ENCODE measurements at regions not wholly inside any gene's neighbourhood (a gene's known extent, or its start where the extent isn't known, plus 50 kb on each side); places are given as distances from the start of the nearest gene placed in this dataset.
"Not testable (repeated sequence)": the region's sequence is repeated elsewhere in the genome, so short reads cannot be mapped to it uniquely, and the experiment has no call there.

DNA sequence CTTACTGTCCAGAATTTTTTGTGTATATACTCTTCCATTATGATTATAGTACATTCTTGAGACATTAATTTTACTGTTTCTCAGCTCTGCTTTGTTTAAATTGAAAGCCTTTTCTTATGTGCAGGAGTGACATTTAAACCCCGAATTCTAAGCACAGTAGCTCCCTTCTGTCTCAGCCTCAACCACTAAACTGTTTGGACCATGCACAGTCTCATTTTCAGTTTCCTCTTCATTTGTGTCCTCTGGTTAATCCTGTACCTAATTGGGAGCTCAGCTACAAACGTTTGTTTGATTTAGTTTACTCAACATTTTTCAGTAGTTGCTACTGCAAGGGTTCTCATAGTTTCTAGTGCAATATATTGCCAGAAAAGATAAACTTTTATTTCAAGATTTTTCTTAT is 206.3 kb downstream of the SLITRK5 start:
- no peak for DNase-seq (ENCODE audit: low read depth)

DNA sequence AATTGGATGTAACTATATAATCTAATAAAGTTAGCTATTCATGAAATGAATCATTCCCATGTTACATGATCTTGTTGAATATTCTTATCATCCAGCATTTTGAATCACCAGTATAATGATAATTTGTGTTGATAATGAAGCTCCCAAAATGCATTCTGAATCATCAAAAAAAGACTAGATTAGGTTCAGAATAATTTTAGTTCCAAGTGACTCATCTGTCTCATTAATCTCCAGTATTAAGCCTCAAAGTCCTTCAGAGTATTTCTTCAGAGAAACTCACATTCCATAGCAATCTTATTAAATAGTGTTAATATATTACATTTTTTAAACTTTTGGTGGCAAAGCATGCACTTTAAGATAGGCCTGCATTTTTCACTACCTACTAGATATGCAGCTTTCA is 207.5 kb downstream of the SLITRK5 start:
- no peak for DNase-seq (ENCODE audit: low read depth)

DNA sequence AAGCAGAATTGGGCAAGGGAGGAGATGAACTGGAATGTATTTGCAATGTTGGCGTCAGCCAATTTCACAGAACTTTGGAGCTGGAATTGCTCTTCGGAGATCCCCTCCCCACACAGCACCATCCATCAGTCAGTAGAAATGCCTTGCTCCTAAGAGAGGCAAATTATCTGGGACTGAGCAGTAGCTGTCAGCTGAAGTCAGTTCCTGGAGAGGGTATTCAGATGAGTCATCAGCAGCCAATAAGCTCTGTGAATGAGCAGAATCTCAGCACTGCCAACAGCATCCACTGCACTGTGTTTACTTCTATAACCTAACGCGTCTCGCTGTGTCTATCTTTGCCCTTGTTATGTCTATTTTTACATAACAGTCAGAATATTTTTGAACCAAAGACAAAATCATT is 213.7 kb downstream of the SLITRK5 start:
- no peak for DNase-seq (ENCODE audit: low read depth)

DNA sequence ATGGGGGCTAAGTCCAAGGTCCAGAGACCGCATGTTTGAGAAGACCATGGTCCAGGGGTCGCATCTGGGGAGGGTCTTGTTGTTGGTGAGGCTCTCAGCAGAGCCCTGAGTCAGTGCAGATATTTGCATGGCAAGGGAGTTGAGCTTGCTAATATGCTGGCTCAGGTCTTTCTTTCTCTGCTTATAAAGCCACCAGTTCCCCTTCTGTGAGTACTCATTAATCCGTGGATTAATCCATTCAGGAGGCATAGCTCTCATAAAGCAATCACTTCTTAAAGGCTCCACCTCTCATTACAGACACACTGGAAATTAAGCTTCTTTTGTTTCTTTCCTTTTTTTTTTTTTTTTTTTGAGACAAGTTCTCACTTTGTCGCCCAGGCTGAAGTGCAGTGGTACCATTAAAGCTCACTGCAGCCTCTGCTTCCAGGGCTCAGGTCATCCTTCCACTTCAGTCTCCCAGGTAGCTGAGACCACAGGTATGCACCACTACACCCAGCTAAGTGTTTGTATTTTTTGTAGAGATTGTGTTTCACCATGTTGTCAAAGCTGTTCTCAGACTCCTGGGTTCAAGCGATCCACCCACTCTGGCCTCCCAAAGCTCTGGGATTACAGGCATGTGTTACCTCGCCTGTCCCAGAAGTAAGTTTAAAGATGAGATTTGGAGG is 216.4 kb downstream of the SLITRK5 start:
- DNase-seq (ENCODE audit: low read depth): no peak

DNA sequence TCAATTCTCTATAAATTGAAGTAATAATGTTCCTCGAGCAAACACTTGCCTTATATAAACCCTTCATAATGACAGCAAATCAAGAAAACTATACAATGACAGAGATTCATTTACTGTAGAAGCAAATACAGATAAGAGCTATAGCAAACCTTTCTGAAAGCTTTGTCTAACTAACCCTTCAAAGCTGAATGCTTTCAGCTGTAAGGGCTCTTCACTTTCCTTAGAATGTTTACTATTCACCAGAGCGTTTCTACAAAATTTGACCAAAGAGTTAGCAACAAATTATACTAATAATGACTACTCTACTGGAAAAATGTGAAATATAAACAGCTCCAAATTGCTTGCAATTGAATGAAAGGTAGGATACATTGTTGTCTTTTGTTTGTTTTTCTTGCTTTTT is 218.1 kb downstream of the SLITRK5 start:
- DNase-seq (ENCODE audit: low read depth): no peak

DNA sequence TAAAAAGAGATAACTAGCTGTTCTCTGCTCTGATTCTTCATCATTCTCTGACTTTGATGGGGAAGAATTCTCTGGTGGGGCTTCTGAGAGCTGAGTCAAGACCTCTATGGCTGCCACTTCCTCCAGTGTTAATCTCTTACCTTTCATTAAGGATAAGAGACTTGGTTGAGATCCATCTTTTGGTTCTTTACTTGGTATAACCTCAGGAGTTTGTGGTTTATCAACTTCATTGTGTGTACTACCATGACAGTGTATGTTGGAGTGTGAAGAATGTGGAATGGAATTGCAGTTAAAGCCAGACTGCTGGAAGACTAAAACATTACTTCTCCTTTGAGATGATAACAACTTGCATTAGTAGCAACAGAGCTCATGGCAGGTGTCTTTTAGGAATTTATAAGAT is 222.0 kb downstream of the SLITRK5 start:
- DNase-seq (ENCODE audit: low read depth): no peak

DNA sequence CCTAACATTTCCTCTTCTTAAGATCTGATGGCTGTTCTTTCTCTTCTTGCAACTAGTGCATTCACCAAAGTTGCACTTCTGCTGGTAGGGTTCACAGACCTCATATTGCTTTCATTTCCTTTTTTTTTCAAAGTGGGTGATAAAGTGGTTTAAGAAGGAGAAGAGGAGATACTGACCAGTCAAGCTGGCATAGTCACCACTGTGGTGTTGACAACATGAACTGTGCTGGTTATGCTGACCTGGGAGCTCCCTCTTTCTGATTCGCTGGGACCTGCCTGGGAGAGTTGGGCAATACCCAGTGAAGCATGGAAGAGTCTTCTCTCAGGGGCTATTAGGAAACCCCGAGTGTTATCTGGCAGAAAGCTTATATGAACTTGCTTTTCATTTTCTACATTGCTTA is 222.9 kb downstream of the SLITRK5 start:
- no peak for DNase-seq (ENCODE audit: low read depth)

DNA sequence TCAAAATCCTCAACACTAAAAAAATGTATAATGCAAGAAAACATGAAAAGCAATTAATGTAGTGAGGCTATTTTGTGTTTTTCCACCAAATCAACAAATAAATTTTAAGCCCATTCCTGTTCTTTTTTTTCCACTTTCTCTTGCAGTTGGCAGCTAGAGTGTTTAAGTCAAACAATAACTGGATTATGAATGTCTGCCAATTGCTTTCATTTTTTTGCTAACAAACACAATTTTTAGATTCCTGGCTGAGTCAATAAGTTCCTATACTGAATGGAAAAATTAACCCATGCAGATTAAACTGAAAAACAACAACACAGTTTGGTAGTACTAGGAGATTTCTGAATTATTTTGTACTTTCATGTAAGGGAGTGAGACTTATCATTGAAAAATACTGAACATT is 232.4 kb downstream of the SLITRK5 start:
- DNase-seq (ENCODE audit: low read depth): no peak

DNA sequence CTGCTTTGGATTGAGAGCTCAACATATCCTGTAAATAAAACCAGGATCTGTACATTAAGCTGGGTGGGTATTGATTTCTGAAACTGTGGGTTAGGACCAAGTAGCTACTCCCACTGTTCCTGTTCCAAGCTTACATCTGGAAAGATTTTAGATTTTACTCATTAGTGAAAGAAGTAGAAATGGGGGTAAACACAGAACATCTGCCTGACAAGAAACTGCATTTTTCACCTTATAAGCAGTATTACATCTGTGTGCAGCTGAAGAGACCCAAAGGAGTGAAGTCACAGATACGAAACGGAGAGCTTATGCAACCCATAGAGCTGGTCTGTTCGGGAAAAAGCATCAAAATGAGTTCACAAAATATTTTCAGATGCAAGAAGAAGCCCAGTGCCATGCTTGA is 235.2 kb downstream of the SLITRK5 start:
- DNase-seq (ENCODE audit: low read depth): no peak

DNA sequence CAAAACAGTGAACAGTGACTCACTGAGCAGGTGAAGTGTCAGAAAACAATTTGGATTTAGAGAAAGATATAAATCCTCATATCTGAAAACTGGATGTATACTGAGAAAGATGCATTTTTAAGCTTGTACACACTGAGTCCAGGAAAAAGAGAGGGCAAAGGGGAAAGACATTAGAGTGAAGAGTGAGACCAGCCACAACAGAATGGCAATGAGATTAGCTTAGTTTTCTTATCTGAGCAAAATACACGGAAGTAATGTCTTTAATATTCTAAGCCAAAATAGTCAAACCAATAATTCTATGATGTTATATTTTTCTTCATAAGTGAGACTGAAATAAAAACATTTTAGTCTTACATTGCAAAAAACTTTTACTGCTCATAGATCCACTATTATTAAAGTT is 236.0 kb downstream of the SLITRK5 start:
- DNase-seq (ENCODE audit: low read depth): no peak

DNA sequence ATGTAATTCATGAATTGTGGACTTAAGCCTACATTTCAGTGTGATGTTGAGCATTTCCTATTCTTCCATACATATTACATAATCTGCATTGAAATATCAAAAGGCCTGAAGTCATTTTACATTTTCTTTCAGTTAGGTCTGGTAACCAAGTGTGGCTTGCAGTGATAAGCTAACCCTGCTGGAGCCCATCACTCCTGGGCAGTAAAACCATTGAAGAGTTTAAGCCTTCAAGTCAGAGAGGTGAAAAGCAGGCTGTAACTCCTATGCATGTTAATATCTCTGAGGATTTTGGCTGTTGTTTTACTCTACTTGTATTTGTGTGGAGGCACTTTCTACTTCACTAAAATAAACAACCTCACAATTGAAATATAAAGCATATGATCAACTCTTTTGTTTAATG is 248.8 kb downstream of the SLITRK5 start:
- DNase-seq (ENCODE audit: low read depth): no peak

DNA sequence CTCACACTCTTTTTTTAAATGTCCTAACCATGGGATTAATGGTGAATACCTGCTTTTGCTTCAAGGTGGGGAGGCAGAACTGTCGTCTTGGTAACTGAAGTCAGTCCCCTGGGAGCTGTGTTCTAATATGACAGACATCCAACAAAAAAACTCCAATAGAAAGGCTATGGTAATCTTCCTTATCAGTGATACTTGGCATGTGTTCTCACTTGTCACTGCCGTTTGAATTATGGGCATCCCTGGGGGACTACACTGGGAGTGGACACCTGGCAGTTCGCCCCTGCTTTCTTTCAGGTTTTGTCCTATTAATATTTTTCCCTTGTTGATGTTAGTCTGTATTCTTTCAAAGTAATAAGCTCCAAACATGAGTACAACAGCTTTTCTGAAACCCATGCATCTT is 252.6 kb downstream of the SLITRK5 start:
- no peak for DNase-seq (ENCODE audit: low read depth)

DNA sequence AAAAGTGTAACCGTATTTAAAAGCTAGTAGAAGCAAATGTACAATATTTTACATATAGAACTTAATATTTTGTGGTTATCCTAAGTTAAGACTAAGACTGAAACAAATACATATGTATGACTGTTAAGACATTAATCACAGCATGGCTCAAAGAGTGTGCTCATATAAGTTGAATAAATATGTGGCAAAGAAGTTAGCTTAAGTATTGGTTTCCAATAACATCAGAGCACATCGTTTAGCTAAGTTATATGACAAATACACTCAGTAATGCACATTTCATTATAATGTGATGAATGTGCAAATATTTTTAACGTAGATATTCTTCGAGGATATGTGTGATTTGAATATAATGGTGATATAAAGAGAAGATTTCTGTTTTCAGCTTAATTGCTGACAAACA is 253.8 kb downstream of the SLITRK5 start:
- no peak for DNase-seq (ENCODE audit: low read depth)

DNA sequence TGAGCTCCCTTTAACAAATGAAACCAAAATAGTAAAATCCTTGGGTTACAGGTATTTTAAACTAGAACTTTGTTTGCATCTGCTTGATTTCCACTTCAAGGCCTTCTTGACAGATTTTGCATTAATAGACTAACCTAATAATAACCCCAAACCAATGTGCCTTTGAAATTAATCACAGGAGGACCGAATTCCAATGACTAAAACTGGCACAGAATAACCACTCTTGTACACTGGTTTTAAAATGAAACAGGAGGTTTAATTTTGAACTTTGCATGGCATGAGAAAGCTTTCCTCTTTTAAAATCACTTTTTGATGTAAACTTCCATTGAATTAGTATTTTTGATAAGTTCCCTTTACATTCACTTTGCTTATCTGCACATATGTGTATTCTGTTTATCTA is 269.6 kb downstream of the SLITRK5 start:
- DNase-seq (ENCODE audit: low read depth): no peak

DNA sequence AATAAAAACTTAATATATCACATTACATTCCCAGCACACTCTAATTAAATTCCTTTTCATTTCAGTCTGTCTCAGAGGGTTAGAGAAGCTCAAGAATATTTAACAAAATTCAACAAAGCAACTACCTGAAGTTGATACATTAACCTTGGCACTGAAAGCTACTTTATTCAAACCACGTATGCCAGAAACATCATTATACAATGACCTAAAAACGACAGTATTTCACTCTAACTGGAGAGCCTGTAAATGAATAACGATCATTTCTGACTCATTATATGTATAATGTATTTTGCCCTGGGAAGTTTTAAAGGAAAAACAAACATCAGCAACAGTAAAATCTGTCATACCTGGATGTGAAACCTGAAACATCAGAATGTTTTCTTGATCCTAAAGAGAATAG is 270.1 kb downstream of the SLITRK5 start:
- no peak for DNase-seq (ENCODE audit: low read depth)

DNA sequence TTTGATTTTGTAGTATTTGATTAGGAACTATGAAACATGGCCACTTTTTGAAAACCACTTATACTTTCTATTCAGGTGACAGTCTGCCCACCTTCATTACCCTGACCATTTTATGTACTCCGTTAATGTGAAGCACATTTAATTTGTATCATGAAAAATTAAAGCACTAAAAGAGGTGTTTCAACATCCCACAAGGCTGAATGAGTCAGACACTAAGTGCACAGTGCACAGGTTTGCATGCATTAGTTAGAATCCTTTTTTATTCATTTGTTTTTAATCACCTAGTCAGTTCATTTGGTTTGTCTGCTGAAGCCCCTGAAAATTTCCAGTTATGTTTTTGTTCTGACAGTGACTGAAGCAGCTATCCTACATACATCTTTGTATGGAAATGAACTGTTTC is 271.0 kb downstream of the SLITRK5 start:
- no peak for DNase-seq (ENCODE audit: low read depth)

DNA sequence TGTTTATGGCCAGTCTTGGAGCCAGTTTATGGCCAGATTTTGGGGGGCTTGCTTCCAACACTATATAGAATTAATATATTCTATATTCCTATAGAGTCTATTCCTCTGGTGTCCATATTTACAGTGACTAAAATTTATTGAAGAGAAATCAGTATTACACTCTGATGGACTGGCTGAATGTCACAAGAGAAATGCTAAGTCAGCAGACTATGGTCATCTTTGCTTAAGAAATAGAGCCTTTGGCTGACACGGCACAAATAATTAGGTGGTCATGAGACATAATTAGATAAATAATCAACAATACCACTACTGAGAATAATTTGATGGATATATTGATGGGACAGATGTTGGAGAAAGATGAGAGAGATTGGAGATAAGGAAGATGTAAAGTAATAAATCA is 272.9 kb downstream of the SLITRK5 start:
- DNase-seq (ENCODE audit: low read depth): no peak

DNA sequence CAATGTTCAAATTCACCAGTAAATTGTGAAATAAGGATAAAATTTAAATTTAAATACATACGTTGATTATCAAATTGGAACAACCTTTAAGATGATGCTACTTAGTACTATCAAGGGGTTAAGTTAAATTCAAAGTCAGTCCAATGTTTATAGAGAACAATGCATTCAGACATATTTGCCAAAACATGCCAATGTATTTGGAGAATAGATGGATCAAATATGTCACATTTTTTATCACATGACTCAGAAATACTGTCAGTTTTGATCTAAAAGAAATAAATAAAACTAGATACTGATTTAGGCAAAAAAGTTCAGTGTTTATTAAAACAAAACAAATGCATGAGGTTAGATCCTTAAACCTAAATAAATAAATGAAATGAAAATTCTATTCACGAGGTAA is 281.2 kb downstream of the SLITRK5 start:
- no peak for DNase-seq (ENCODE audit: low read depth)

DNA sequence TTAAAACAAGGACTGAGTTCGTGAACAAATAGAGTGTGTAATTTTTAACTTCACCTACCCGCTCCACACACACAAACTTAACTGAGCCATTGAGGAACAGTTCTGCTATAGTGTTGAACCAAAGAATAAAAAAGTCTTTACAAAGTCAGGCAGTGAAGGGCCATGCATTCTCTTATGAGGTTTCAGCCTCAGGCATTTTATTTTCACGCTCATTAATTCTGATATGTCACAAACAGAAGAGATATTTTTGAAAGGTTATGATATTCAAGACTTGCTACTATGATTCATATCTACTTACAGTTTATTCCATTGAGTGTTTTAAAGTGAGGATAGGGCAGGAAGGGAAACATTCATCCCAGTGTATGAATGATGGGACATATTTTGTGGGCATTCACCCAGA is 282.2 kb downstream of the SLITRK5 start:
- DNase-seq (ENCODE audit: low read depth): no peak

DNA sequence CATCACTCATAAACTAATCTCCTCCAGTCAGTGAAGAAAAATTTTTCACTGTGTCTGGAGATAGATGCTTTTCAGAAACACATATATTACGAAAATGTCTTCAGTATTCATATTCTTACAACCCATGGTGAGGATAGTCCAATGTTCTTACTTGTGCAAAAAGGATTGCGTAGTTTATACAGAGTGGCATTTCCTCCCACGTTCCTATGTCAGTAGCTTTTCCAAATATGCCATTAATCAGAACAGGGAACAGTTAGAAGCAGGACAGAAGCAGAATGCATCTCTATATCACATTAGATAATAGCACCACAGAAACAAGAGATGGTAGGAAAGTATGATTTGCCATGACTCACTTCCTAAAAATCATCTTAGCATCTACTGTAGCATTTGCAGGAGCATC is 282.9 kb downstream of the SLITRK5 start:
- no peak for DNase-seq (ENCODE audit: low read depth)

DNA sequence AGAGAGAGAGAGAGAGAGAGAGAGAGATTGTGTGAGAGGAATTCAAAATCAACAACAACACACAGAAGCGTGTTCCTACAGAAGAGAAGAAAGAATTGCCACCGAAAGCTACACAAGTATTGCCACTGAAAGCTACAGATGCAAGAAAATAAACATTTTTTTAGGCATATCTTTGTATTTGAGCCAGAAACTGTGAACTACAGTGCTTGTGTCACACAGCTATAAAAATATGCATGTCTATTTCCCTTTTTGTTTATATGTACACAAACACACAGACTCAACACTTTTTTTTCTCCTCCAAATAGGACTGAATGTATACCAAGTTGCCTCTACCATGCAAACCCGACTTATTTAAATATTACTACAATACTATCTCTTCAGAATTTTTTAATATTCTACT is 290.4 kb downstream of the SLITRK5 start:
- DNase-seq (ENCODE audit: low read depth): no peak

DNA sequence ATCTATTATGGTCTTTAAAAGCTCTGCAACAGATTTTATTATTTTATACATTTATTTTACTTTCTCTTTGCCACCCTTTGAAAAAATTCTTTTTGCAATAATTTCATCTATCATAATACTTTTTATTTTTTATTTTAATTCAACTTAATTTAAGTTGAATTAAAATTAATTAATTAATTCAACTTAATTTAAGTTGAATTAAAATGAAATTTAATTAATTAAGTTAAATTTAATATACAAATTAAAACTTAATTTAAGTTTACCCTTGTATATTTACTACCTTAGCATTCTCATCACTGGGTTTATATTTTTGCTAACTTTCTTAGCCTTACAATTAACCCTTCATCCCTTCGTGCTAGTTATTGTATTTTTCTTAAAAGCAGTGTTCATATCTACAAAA is 301.4 kb downstream of the SLITRK5 start:
- DNase-seq (ENCODE audit: low read depth): no peak

DNA sequence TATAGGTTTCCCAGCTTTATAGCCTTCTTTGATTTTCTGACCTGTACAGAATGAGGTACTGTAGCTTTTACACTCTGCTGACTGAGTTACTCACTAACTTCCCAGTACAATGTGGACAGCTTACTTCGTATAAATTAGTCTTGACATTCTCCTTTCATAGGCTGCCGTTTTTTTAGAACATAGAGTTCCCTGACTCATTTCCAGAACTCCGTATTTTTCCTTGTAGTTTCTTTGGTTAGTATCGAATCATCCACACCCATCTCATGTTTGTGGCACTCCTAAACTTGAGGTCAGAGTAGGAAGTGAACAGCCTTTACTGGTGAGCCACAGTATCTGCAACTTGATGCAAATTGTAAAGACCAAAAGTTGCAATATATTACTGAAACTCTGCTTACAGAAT is 303.9 kb downstream of the SLITRK5 start:
- DNase-seq (ENCODE audit: low read depth): no peak

DNA sequence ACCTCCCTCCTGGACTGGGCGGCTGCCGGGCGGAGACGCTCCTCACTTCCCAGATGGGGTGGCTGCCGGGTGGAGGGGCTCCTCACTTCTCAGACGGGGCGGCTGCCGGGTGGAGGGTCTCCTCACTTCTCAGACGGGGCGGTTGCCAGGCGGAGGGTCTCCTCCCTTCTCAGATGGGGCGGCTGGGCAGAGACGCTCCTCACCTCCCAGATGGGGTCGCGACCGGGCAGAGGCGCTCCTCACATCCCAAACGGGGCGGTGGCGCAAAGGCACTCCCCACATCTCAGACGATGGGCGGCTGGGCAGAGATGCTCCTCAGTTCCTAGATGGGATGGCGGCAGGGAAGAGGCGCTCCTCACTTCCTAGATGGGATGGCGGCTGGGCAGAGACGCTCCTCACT is 305.5 kb downstream of the SLITRK5 start:
- DNase-seq (ENCODE audit: low read depth): not testable (repeated sequence)

DNA sequence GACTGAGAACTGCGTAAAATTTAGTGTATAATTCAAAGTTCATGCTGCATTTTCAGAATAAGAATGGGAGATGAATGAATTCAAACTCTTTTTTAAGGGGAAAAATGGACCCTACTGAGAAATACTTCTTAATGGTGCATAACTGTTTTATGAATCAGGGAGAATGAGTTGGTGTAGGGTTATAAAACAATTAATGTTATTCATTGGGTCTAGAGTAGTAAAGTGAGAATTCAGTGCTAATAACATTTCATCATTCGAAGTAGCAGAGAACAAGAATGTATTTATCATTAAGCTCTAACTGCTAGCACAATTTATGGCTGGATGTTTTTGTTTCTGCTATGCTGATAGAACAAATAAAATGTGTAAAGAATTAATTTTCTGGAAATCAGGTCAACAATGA is 310.2 kb downstream of the SLITRK5 start:
- DNase-seq (ENCODE audit: low read depth): no peak
